ENCODE measurements at regions not wholly inside any gene's neighbourhood (a gene's known extent, or its start where the extent isn't known, plus 50 kb on each side); places are given as distances from the start of the nearest gene placed in this dataset.

DNA sequence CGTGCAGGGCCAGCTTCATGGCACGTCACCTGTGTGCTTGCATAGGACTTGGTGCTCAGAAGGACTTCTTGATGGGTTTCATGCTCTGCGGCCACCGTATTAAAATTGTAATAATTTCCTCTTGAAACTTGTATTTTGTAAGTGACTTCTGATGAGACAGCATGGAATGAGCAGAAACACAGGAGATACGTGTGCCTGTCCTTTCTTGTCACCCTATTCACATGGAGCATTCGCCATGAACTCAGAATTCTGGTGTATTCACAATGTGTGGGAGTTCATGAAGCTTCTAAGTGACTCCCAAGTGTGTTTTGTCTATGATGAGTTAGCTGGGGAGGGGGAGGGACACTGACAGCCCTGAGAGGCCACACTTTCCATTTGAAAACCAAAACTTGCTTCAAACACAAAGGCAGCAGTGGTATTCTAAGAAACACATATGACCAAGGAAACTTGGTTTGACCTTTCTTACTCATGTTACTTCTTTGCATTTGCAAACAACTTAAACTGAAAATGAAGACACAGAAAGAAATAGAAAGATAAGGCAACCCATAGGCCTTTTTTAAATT, 92.1 kb upstream of the NEDD9 start:
- intact Hi-C loops (cut with micrococcal nuclease) (loop anchor here (5.0 kb wide), 1 partner anchor 168 kb away; no protein-coding TSS in a partner anchor), in situ Hi-C loops (cut with MboI; ENCODE audit: low sequenced_read_pairs) (no loop called here), dilution Hi-C loops (cut with HindIII; ENCODE audit: low sequenced_read_pairs, unreplicated experiment) (no loop called here)
- BruUV-seq (replicated peaks), result no TSS peak
- DNase-seq, result peak; percentile 19
- Histone ChIP-seq H2BK5ac (ENCODE audit: low read depth, low read length, poor library complexity, severe bottlenecking) (no peak overlapping the region), H3K14ac (replicated peaks; ENCODE audit: low read depth, low read length) (no peak overlapping the region), H3K79me1 (ENCODE audit: low read depth in 1 of 2, low read length in 2 of 2) (0 out of 4 replicates have a peak, but pooled peaks cover 0 to 1% of the 10 kb centered on the region in 2 experiments), H3K23ac (ENCODE audit: low read depth, low read length) (no peak overlapping the region), H3K18ac (ENCODE audit: low read depth, low read length) (peak overlapping the region; percentile 25; the same call in 1 of the 2 replicates), H3K27me3 (ENCODE audit: control insufficient read depth, insufficient read depth, low read length) (no peaks in the 10 kb centered on the region), H4K91ac (ENCODE audit: insufficient read depth, low read depth, low read length) (no peak overlapping the region), H3K4me3 (ENCODE audit: insufficient read depth, low read depth, low read length) (no peak overlapping the region), H4K20me1 (ENCODE audit: insufficient read depth, low read length) (no peaks in the 10 kb centered on the region), H3K4ac (ENCODE audit: low read depth, low read length) (no peak overlapping the region), H2AK9ac (replicated peaks; ENCODE audit: low read depth, low read length, poor library complexity) (no peak overlapping the region), H2AK5ac (ENCODE audit: low read depth, low read length) (no peak overlapping the region), H3K27ac (ENCODE audit: insufficient read depth, low read length) (no peak overlapping the region), H2BK15ac (ENCODE audit: low read depth, low read length) (0 out of 3 replicates have a peak overlapping the region, but pooled peaks have one; percentile 38), H3K4me1 (ENCODE audit: control insufficient read depth, insufficient read depth, low read length) (peaks cover 14% of the 10 kb centered on the region), H3K56ac (ENCODE audit: extremely low read depth, insufficient read depth, low read length) (no peak overlapping the region), H3K9ac (ENCODE audit: low read depth, low read length) (no peak overlapping the region), H4K8ac (ENCODE audit: low read depth in 2 of 2, low read length in 2 of 2) (no peak overlapping the region; a peak in 1 of 4 replicates), H3K4me2 (ENCODE audit: low read depth, low read length) (no peak overlapping the region), H4K5ac (ENCODE audit: low read depth, low read length) (0 out of 2 replicates have a peak overlapping the region, but pooled peaks have one; percentile 35), H3K9me1 (ENCODE audit: insufficient read depth, low read length) (peaks cover 6% of the 10 kb centered on the region), H2BK120ac (ENCODE audit: low read depth, low read length) (no peak overlapping the region), H2BK20ac (ENCODE audit: low read depth, low read length) (no peak overlapping the region), H3K36me3 (ENCODE audit: control insufficient read depth, insufficient read depth, low read length) (no peaks in the 10 kb centered on the region), H2AFZ (replicated peaks; ENCODE audit: low read length, poor library complexity) (no peak overlapping the region), H3K9me3 (ENCODE audit: control insufficient read depth, insufficient read depth, low read length) (no peaks in the 10 kb centered on the region)
- no peak for ATAC-seq (ENCODE audit: low read depth)
- no CpG with 5 or more reads among the region's 6 CpGs for WGBS, 2 experiments (ENCODE audit: extremely low coverage in 2 of 2, insufficient read length in 1 of 2)
- POLR2A ChIA-PET (ENCODE audit: unreplicated experiment), result no interaction called here
- CTCF ChIA-PET, result no interaction called here
- no peak for TF ChIP-seq CHD1 (IDR thresholded peaks at IDR 0.05; ENCODE audit: low read depth, low read length)
- no peak for TF ChIP-seq MXI1 (IDR thresholded peaks at IDR 0.05; ENCODE audit: borderline replicate concordance, low read depth, low read length)
- no peak for TF ChIP-seq CEBPB (IDR thresholded peaks at IDR 0.05; ENCODE audit: low read depth, low read length)
- TF ChIP-seq POLR2A (IDR thresholded peaks at IDR 0.05; ENCODE audit: low read depth, low read length), result no peak
- TF ChIP-seq, protein P1, sequence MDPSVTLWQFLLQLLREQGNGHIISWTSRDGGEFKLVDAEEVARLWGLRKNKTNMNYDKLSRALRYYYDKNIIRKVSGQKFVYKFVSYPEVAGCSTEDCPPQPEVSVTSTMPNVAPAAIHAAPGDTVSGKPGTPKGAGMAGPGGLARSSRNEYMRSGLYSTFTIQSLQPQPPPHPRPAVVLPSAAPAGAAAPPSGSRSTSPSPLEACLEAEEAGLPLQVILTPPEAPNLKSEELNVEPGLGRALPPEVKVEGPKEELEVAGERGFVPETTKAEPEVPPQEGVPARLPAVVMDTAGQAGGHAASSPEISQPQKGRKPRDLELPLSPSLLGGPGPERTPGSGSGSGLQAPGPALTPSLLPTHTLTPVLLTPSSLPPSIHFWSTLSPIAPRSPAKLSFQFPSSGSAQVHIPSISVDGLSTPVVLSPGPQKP (IDR thresholded peaks at IDR 0.05; ENCODE audit: borderline replicate concordance, low read depth, low read length), result no peak
- no peak for TF ChIP-seq SMC3 (IDR thresholded peaks at IDR 0.05; ENCODE audit: low read depth, low read length)
- no peak for TF ChIP-seq FOS (IDR thresholded peaks at IDR 0.05; ENCODE audit: low read depth, low read length)
- TF ChIP-seq RAD21 (IDR thresholded peaks at IDR 0.05; ENCODE audit: low read length), result no peak
- TF ChIP-seq NFE2L2 (IDR thresholded peaks at IDR 0.05; ENCODE audit: low read depth, low read length), result no peak
- TF ChIP-seq MAFK (IDR thresholded peaks at IDR 0.05; ENCODE audit: low read depth, low read length), result no peak
- no peak for TF ChIP-seq RCOR1 (IDR thresholded peaks at IDR 0.05; ENCODE audit: insufficient replicate concordance, low read length)
- TF ChIP-seq BHLHE40 (IDR thresholded peaks at IDR 0.05; ENCODE audit: low read depth, low read length), result no peak
- TF ChIP-seq MAZ (IDR thresholded peaks at IDR 0.05; ENCODE audit: borderline replicate concordance, low read depth, low read length), result no peak
- TF ChIP-seq USF2 (IDR thresholded peaks at IDR 0.05; ENCODE audit: low read depth, low read length), result no peak
